Lower lobe of right lung (tissue), 2 donors: ENCODE measurements at regions not wholly inside any gene's neighbourhood (a gene's known extent, or its start where the extent isn't known, plus 50 kb on each side); places are given as distances from the start of the nearest gene placed in this dataset.

Source experiments
- ATAC-seq, 2 donors: fragments of 200-7000 bp; cut with Tn5 transposase; one replicate each; pipeline ENCODE4 v1.9.1; 2020 to 2022; ENCODE audit warnings: mild to moderate bottlenecking in 2 of 2, moderate library complexity in 2 of 2
- DNase-seq: peaks from one replicate; pipeline ENCODE4 v3.0.0-alpha.2; 2020
- H3K27ac ChIP-seq: fragments of 200-600 bp; one replicate; pipeline ENCODE4 v1.8.0; 2022
- H3K27me3 ChIP-seq: fragments of 200-600 bp; one replicate; pipeline ENCODE4 v1.8.0; 2022; ENCODE audit warnings: low read depth
- H3K36me3 ChIP-seq: fragments of 200-600 bp; one replicate; pipeline ENCODE4 v1.8.0; 2022; ENCODE audit warnings: mild to moderate bottlenecking
- H3K4me1 ChIP-seq: fragments of 200-600 bp; one replicate; pipeline ENCODE4 v1.8.0; 2022
- H3K4me3 ChIP-seq: fragments of 200-600 bp; one replicate; pipeline ENCODE4 v1.8.0; 2022; ENCODE audit warnings: mild to moderate bottlenecking
- H3K9me3 ChIP-seq: fragments of 200-600 bp; one replicate; pipeline ENCODE4 v1.8.0; 2022
- CTCF ChIP-seq: fragments of 200-600 bp; IDR thresholded peaks from one replicate; pipeline ENCODE4 v1.8.0; 2022; ENCODE audit warnings: antibody characterized with exemption, mild to moderate bottlenecking
- intact Hi-C: fragments of 100-400 bp; cut with DNase I; formaldehyde crosslinking; loops from one replicate; pipeline ENCODE4 v1.11.0; 2022
- donor health status: DM: no; HTN: yes; CAD: no; lungs with severe emphysema.

- ATAC-seq (no peak), DNase-seq (no peak)
- no peaks in the 10 kb centered on the region for H3K27me3 ChIP-seq
- no peaks in the 10 kb centered on the region for H3K9me3 ChIP-seq
- no peak overlapping the region for H3K27ac ChIP-seq
- intact Hi-C loops: no loop called here
- no peak for TF ChIP-seq CTCF
- H3K36me3 ChIP-seq: no peaks in the 10 kb centered on the region
- H3K4me3 ChIP-seq: no peak overlapping the region
- H3K4me1 ChIP-seq: no peaks in the 10 kb centered on the region
Measured at GRCh38 chr3:175913286-175913685, 1054.2 kb downstream of the NAALADL2 start.

GRCh38 chr3:175911937-175912336, 1052.8 kb downstream of the NAALADL2 start:
- no peak for DNase-seq
- TF ChIP-seq CTCF: no peak
- Histone ChIP-seq H3K27me3 (no peaks in the 10 kb centered on the region), H3K9me3 (peaks cover 4% of the 10 kb centered on the region), H3K27ac (no peak overlapping the region), H3K36me3 (no peaks in the 10 kb centered on the region), H3K4me1 (no peaks in the 10 kb centered on the region), H3K4me3 (no peak overlapping the region)
- intact Hi-C loops: no loop called here
- no peak for ATAC-seq

GRCh38 chr3:175902226-175902625, 1043.1 kb downstream of the NAALADL2 start:
- no peak overlapping the region for H3K27ac ChIP-seq
- no peaks in the 10 kb centered on the region for H3K36me3 ChIP-seq
- ATAC-seq (no peak), DNase-seq (no peak)
- H3K4me3 ChIP-seq: no peak overlapping the region
- intact Hi-C loops: no loop called here
- no peaks in the 10 kb centered on the region for H3K27me3 ChIP-seq
- no peak for TF ChIP-seq CTCF
- H3K4me1 ChIP-seq: no peaks in the 10 kb centered on the region
- peaks cover under 1% of the 10 kb centered on the region for H3K9me3 ChIP-seq

- ATAC-seq (no peak), DNase-seq (no peak)
- H3K36me3 ChIP-seq: no peaks in the 10 kb centered on the region
- H3K4me3 ChIP-seq: no peak overlapping the region
- no peaks in the 10 kb centered on the region for H3K27me3 ChIP-seq
- H3K27ac ChIP-seq: no peak overlapping the region
- TF ChIP-seq CTCF: no peak
- intact Hi-C loops: no loop called here
- H3K4me1 ChIP-seq: no peaks in the 10 kb centered on the region
- H3K9me3 ChIP-seq: no peaks in the 10 kb centered on the region
Measured at GRCh38 chr3:175898194-175898593, 1039.1 kb downstream of the NAALADL2 start.

GRCh38 chr3:175896655-175897054, 1037.5 kb downstream of the NAALADL2 start:
- intact Hi-C loops: no loop called here
- no peaks in the 10 kb centered on the region for H3K9me3 ChIP-seq
- no peaks in the 10 kb centered on the region for H3K27me3 ChIP-seq
- H3K36me3 ChIP-seq: no peaks in the 10 kb centered on the region
- H3K27ac ChIP-seq: no peak overlapping the region
- no peaks in the 10 kb centered on the region for H3K4me1 ChIP-seq
- ATAC-seq (no peak), DNase-seq (no peak)
- no peak for TF ChIP-seq CTCF
- no peak overlapping the region for H3K4me3 ChIP-seq

GRCh38 chr3:175895731-175896130, 1036.6 kb downstream of the NAALADL2 start:
- intact Hi-C loops: no loop called here
- Histone ChIP-seq H3K36me3 (no peaks in the 10 kb centered on the region), H3K27me3 (no peaks in the 10 kb centered on the region)

More at GRCh38 chr3:175895731-175896130, 1036.6 kb downstream of the NAALADL2 start:
- ATAC-seq (no peak), DNase-seq (no peak)
- Histone ChIP-seq H3K9me3 (no peaks in the 10 kb centered on the region), H3K4me1 (no peaks in the 10 kb centered on the region), H3K4me3 (no peak overlapping the region), H3K27ac (no peak overlapping the region)
- TF ChIP-seq CTCF: no peak
